ENCODE measurements at regions not wholly inside any gene's neighbourhood (a gene's known extent, or its start where the extent isn't known, plus 50 kb on each side); places are given as distances from the start of the nearest gene placed in this dataset.

DNA sequence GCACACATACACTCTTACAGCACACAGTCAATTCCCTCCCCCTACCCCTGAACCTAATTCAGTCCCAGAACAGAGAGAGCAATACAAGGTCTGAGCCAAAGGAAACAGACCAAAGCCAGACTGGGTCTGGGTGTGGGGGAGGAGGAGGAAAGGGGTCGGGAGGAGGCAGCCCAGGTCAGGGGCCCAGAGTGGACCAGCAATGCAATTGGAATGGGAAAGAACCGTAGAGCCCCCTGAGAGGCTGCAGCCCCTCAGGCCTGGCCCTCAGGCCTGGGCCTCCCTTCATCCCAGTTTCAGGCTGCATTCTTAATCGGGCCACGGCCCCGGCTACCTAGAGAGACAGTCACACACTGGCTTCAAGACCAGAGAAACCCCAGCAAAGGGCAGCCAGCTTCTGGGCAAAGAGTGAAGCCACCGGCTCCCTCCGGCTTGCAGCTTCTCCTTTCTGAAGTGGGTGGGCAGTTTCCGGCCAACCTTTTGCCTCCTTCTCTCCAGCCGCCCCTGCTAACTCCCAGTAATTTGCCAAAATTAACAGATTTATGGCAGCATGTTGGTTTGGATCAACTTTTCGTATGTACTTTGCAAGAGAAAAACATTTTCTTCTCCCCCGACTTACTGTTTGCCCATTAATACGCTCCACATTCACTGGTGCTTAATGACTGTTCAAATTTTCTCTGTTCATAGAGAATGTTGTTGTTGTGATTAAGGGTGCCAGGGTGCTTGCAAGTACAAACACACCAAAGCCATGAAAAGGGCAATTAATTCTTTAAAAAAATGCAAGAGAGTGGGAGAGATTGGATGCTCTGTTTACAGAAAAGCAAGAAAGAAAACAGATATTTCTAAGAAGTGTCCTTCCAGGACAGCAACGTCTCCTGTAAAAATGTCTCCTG is 488.3 kb downstream of the MN1 start:
- peaks cover 6 to 29% (median 11%) of the 10 kb centered on the region in 3 donors for H3K4me1 ChIP-seq (ENCODE audit: control insufficient read depth in 2 of 3, insufficient read depth in 2 of 3, low read depth in 1 of 3, low read length in 3 of 3)
- no peak for FAIRE-seq
- peak in 4 of 5 donors; percentile 62 to 81 (median 71) for DNase-seq
- no peaks in the 10 kb centered on the region for H3K27me3 ChIP-seq (ENCODE audit: control insufficient read depth, insufficient read depth, low read length)
- H3K9me3 ChIP-seq (ENCODE audit: control insufficient read depth in 2 of 3, insufficient read depth in 1 of 3, low read length in 3 of 3), result no peaks in the 10 kb centered on the region
- H3K9ac ChIP-seq (ENCODE audit: low read length in 3 of 3), result no peak overlapping the region
- peak overlapping the region in 1 of 3 donors; percentile 32 for H3K4me3 ChIP-seq (ENCODE audit: low read length in 3 of 3)
- H3K27ac ChIP-seq (ENCODE audit: low read depth in 2 of 2, low read length in 2 of 2), result no peak overlapping the region
- TF ChIP-seq, protein P1, sequence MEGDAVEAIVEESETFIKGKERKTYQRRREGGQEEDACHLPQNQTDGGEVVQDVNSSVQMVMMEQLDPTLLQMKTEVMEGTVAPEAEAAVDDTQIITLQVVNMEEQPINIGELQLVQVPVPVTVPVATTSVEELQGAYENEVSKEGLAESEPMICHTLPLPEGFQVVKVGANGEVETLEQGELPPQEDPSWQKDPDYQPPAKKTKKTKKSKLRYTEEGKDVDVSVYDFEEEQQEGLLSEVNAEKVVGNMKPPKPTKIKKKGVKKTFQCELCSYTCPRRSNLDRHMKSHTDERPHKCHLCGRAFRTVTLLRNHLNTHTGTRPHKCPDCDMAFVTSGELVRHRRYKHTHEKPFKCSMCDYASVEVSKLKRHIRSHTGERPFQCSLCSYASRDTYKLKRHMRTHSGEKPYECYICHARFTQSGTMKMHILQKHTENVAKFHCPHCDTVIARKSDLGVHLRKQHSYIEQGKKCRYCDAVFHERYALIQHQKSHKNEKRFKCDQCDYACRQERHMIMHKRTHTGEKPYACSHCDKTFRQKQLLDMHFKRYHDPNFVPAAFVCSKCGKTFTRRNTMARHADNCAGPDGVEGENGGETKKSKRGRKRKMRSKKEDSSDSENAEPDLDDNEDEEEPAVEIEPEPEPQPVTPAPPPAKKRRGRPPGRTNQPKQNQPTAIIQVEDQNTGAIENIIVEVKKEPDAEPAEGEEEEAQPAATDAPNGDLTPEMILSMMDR (IDR thresholded peaks at IDR 0.05; ENCODE audit: borderline replicate concordance, extremely low read depth, insufficient read depth), result no peak
- intact Hi-C loops (cut with DNase I), result no loop called here
- H3K36me3 ChIP-seq (ENCODE audit: control insufficient read depth in 2 of 3, insufficient read depth in 3 of 3, low read length in 3 of 3), result no peaks in the 10 kb centered on the region

DNA sequence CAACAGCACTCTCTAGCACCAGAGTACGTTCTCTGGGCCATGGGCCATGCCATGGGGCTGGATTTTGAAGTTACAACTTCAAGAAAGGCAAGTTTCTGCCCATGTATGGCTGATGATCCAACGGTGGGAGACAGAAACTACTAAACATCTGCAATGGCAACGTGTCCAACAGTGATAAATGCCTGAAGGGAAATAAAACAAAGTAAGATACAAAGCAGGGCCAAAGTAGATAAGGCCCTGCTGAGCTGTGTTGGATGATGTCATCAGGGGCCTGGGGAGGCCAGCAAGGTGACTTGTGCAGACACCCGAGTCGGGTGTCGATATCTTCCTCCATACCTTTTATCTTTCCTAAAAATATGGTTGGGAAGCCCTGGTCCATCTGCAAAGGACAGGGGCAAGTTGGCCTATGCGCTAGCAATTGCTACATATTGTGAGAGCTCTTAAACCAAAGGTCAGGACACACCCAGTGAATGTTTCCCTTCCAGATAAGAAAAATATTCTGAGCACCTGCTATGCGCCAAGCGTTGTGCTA is 487.2 kb downstream of the MN1 start:
- TF ChIP-seq, protein P1 (IDR thresholded peaks at IDR 0.05; ENCODE audit: borderline replicate concordance, extremely low read depth, insufficient read depth), result no peak
- Histone ChIP-seq H3K36me3 (ENCODE audit: control insufficient read depth in 2 of 3, insufficient read depth in 3 of 3, low read length in 3 of 3) (no peaks in the 10 kb centered on the region), H3K9me3 (ENCODE audit: control insufficient read depth in 2 of 3, insufficient read depth in 1 of 3, low read length in 3 of 3) (no peaks in the 10 kb centered on the region), H3K27ac (ENCODE audit: low read depth in 2 of 2, low read length in 2 of 2) (no peak overlapping the region), H3K4me1 (ENCODE audit: control insufficient read depth in 2 of 3, insufficient read depth in 2 of 3, low read depth in 1 of 3, low read length in 3 of 3) (peaks cover 6 to 30% (median 13%) of the 10 kb centered on the region in 3 donors), H3K4me3 (ENCODE audit: low read length in 3 of 3) (no peak overlapping the region), H3K27me3 (ENCODE audit: control insufficient read depth, insufficient read depth, low read length) (no peaks in the 10 kb centered on the region), H3K9ac (ENCODE audit: low read length in 3 of 3) (no peak overlapping the region)
- intact Hi-C loops (cut with DNase I), result no loop called here
- DNase-seq, result no peak
- FAIRE-seq, result no peak

DNA sequence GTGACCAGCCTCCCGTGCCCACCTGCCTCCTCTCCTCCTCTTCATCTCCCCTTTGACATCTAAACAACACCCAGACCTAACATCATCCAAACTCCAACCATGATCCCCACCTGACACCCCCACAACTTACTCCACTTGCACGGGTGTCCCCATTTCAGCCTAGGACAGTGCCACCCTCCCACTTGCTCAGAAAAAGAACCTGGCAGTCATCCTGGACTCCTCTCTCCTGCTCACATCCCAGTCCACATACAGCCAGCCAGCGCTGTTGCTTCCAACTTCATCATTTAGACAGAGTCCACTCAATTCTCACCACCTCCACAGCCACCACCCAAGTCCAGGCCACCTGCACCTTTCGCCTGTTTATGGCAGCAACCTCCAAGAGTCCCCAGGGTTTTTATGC is 485.7 kb downstream of the MN1 start:
- H3K27ac ChIP-seq (ENCODE audit: low read depth in 2 of 2, low read length in 2 of 2), result no peak overlapping the region
- peaks cover 6 to 29% (median 11%) of the 10 kb centered on the region in 3 donors for H3K4me1 ChIP-seq (ENCODE audit: control insufficient read depth in 2 of 3, insufficient read depth in 2 of 3, low read depth in 1 of 3, low read length in 3 of 3)
- DNase-seq, result no peak
- TF ChIP-seq, protein P1 (IDR thresholded peaks at IDR 0.05; ENCODE audit: borderline replicate concordance, extremely low read depth, insufficient read depth), result no peak
- no peak overlapping the region for H3K4me3 ChIP-seq (ENCODE audit: low read length in 3 of 3)
- FAIRE-seq, result no peak
- no peaks in the 10 kb centered on the region for H3K27me3 ChIP-seq (ENCODE audit: control insufficient read depth, insufficient read depth, low read length)
- no peaks in the 10 kb centered on the region for H3K9me3 ChIP-seq (ENCODE audit: control insufficient read depth in 2 of 3, insufficient read depth in 1 of 3, low read length in 3 of 3)
- H3K9ac ChIP-seq (ENCODE audit: low read length in 3 of 3), result no peak overlapping the region
- intact Hi-C loops (cut with DNase I), result no loop called here
- no peaks in the 10 kb centered on the region for H3K36me3 ChIP-seq (ENCODE audit: control insufficient read depth in 2 of 3, insufficient read depth in 3 of 3, low read length in 3 of 3)

All from kidney (tissue), 13 donors.